GM19397 (cell line): ENCODE measurements at regions not wholly inside any gene's neighbourhood (a gene's known extent, or its start where the extent isn't known, plus 50 kb on each side); places are given as distances from the start of the nearest gene placed in this dataset.

ENCODE experiments used
- ATAC-seq: cut with Tn5 transposase; IDR thresholded peaks from one replicate; pipeline ENCODE4 v1.9.1; 2021; ENCODE audit warnings: mild to moderate bottlenecking, moderate library complexity; ENCODE audit not compliant: unreplicated experiment

GRCh38 chr6:25217302-25217701 is 61.9 kb upstream of the CARMIL1 start:
- ATAC-seq, result no peak

DNA sequence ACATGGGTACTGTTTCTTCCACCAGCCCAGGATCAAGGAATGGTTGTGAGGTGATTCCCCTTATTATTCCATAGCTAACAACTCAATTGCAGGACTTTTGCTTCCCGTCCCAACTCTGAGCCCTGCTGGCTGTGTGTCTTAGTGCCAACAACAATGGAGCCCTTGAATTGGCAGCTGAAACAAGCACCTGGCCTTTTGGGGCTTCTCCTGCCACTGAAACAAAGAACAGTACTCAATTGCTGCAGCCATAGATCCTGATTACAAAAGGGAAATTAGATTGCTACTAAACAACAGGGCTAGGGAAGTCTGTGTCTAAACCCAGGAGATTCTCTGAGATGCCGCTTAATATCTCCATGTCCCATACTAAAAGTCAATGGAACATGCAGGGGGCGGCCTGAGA is 61.3 kb upstream of the CARMIL1 start:
- ATAC-seq, result no peak

GRCh38 chr6:25218346-25218745 is 60.8 kb upstream of the CARMIL1 start:
- no peak for ATAC-seq

DNA sequence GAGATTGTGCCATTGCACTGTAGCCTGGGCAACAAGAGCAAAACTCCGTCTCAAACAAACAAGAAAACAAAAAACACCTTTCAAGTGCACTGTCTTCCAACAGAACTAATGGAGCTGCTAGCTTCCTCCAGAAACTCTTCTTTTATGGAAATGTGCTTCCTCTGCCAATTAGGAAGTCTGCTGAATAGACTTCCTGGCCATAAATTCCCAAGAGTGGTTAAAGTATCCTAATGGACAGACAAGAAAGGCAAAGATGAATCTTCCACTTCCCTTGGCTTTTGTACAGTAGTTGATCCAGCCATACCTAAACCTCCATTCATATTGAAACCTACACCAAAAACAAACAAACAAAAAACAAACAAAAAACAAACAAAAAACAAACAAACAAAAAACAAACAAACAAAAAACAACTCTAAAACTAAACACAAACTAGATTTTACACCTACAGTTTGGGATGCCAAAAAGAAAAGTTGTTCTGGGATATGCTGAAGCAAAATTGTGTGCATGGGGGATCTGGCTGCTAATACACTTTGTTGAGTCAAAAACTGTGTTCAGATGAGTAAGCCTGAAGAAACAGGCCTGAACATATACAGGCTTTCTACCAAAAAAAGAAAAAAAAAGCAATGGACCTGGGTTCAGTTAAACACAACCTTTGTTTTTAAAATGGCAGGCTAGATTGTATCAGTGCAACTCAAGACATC is 59.8 kb upstream of the CARMIL1 start:
- no peak for ATAC-seq

DNA sequence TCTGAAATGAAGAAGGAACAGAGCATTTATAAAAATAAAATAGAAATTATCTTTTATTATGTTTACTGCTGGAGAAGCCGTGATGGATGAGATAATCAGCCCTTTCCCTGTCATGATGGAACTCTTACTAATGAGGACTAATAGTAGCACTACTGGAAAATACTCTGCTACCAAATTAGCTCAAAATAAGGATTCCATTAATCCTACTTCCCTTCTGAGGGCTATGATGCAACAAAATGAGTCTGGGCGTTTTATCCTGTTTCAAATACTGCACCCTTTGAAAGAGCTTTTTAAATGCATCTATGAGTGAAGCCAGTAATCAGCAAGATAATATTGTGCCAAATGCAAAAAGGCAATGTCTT is 59.3 kb upstream of the CARMIL1 start:
- ATAC-seq, result no peak

GRCh38 chr6:25220857-25221256 is 58.3 kb upstream of the CARMIL1 start:
- no peak for ATAC-seq

- ATAC-seq, result no peak
Measured at GRCh38 chr6:25222006-25222678, 57.0 kb upstream of the CARMIL1 start.

DNA sequence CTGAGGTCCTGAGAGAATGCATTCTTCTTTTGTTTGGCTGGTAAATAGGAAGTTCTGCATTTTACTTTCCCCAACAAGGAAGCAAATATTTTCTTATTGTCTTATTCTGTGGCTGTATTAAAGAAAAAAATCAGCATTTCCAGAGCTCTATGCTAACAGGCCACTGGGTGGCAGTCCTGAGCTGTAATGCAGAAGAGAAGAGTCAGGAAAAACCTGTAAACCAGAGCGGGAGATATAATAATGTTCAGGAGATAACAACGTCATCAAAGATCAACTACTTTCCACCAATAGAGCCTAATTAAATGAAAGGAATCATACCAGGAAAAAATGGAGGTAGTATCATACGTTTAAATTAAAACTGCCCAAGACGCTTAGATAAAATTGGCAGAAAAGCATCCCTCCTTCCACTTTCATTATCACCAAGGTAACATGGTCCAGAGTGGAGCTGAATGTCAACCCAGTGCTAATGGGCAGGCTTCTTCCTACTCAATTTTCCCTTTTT is 55.6 kb upstream of the CARMIL1 start:
- no peak for ATAC-seq

DNA sequence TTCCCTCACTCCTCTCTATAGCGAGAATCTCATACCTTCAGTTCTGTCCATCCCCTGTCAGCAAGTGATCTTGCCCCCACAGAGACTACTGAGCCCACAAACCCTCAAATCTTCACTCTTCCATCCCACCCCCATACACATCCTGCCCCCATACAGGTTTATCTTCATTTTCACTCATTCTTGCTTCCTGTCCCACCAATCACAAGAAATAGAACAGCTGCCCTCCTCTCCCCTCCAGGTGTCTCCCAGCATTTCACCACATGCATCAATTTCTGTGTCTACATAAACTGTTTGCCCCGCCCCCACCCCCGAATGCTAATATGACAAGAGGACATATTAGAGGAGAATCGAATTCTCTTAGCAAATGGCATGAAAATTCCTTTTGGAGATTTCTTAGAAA is 54.9 kb upstream of the CARMIL1 start:
- no peak for ATAC-seq

DNA sequence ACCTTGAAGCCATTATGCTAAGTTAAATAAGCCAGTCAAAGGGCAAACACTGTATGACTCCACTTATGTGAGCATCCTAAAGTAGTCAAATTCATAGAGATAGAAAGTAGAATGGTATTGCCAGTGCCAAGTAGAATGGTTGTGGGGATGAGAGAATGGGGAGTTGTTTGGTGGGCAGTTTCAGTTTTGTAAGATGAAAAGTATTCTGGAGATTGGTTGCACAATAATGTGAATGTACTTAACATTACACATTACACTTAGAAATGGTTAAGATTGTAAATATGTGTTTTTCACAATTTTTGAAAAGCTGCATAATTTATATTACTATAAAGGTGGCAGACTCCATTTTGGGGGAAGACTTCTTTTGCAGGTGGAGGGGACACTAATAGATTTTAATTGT is 51.3 kb upstream of the CARMIL1 start:
- no peak for ATAC-seq
